GM12878 (cell line): ENCODE measurements at regions not wholly inside any gene's neighbourhood (a gene's known extent, or its start where the extent isn't known, plus 50 kb on each side); places are given as distances from the start of the nearest gene placed in this dataset.

Experiments
- ATAC-seq: fragments of 200-7000 bp; cut with Tn5 transposase; 3 replicates; pipeline ENCODE4 v1.9.1; 2020; ENCODE audit warnings: mild to moderate bottlenecking, moderate library complexity
- BruUV-seq: library from RNA; stranded (reverse); fragments of 400-500 nt; replicated peaks from 2 replicates; lab custom pipeline; 2021; lab: Mats Ljungman, UMichigan
- CTCF ChIA-PET: fragments of 300-600 bp; sonication (Branson Sonifier 250); formaldehyde crosslinking; extraction: SDS; loops from one replicate; lab custom pipeline; 2021; ENCODE audit warnings: inconsistent platforms; lab: Yijun Ruan, JAX
- POLR2A ChIA-PET: fragments of 350-600 bp; formaldehyde crosslinking; extraction: SDS; loops from one replicate; lab custom pipeline; 2021; ENCODE audit warnings: inconsistent platforms; lab: Charles Lee
- RAD21 ChIA-PET: fragments of 300-600 bp; sonication (Branson Sonifier 250); formaldehyde crosslinking; loops from one replicate; lab custom pipeline; 2023; ENCODE audit warnings: antibody characterized with exemption; ENCODE audit not compliant: unreplicated experiment; lab: Charles Lee
- SMC1A ChIA-PET: fragments of 300-600 bp; sonication (Branson Sonifier 250); formaldehyde crosslinking; loops from one replicate; lab custom pipeline; 2023; ENCODE audit not compliant: unreplicated experiment, uncharacterized antibody; lab: Charles Lee
- DNase-seq: peaks from one replicate; pipeline ENCODE4 v3.0.0-alpha.2; 2011; ENCODE audit warnings: low read depth, low spot score
- FAIRE-seq: peaks from 3 replicates; lab custom pipeline; 2011; peaks lifted over from hg19 to GRCh38; lab: Jason Lieb, UNC
- H2AFZ ChIP-seq: 2 replicates; pipeline ENCODE4 v1.6.0; 2011; ENCODE audit warnings: low read depth, low read length, control low read depth; ENCODE audit not compliant: control insufficient read depth
- H3K27ac ChIP-seq: 2 replicates; pipeline ENCODE4 v1.5.1; 2011; ENCODE audit warnings: control low read depth; ENCODE audit not compliant: control insufficient read depth, insufficient read depth
- H3K27me3 ChIP-seq, 2 experiments: replicated peaks in 1 of 2; 2 replicates each; pipeline versions ENCODE4 v1.6.0 to v1.6.1; 2011; ENCODE audit warnings: low read length in 1 of 2; ENCODE audit not compliant: control insufficient read depth in 2 of 2, insufficient read depth in 2 of 2
- H3K36me3 ChIP-seq, 2 experiments: 2 replicates each; pipeline ENCODE4 v1.5.1; 2011; ENCODE audit warnings: low read length in 1 of 2; ENCODE audit not compliant: control insufficient read depth in 2 of 2, insufficient read depth in 2 of 2
- H3K4me1 ChIP-seq: 2 replicates; pipeline ENCODE4 v1.6.1; 2011; ENCODE audit warnings: mild to moderate bottlenecking, low read length, moderate library complexity, mixed read lengths; ENCODE audit not compliant: control insufficient read depth, insufficient read depth
- H3K4me2 ChIP-seq: 2 replicates; pipeline ENCODE4 v1.6.0; 2011; ENCODE audit warnings: control low read depth; ENCODE audit not compliant: control insufficient read depth, insufficient read depth
- H3K4me3 ChIP-seq: fragments of 200-600 bp; sonication (generic); 2 replicates; pipeline ENCODE4 v1.5.1; 2016
- H3K79me2 ChIP-seq: 2 replicates; pipeline ENCODE4 v1.6.0; 2011; ENCODE audit warnings: low read length; ENCODE audit not compliant: control insufficient read depth, insufficient read depth
- H3K9ac ChIP-seq: 2 replicates; pipeline ENCODE4 v1.8.0; 2011; ENCODE audit warnings: low read length, control low read depth, mixed read lengths; ENCODE audit not compliant: control insufficient read depth, insufficient read depth
- H3K9me3 ChIP-seq: replicated peaks from 3 replicates; pipeline ENCODE4 v1.5.1; 2011; ENCODE audit warnings: mild to moderate bottlenecking, low read length; ENCODE audit not compliant: control insufficient read depth, insufficient read depth
- H4K20me1 ChIP-seq: 2 replicates; pipeline ENCODE4 v1.6.0; 2011; ENCODE audit not compliant: control insufficient read depth, insufficient read depth
- BACH1 ChIP-seq: fragments of 450-650 bp; IDR thresholded peaks from 2 replicates; pipeline ENCODE4 v1.6.1; 2017; ENCODE audit warnings: mild to moderate bottlenecking, borderline replicate concordance
- CBFB ChIP-seq: IDR thresholded peaks from 2 replicates; pipeline ENCODE4 v1.6.1; 2016; ENCODE audit warnings: antibody characterized with exemption, low read depth
- CHD1 ChIP-seq: IDR thresholded peaks from 2 replicates; pipeline ENCODE4 v1.6.1; 2012; ENCODE audit warnings: low read depth, low read length, improper control_type of control experiment
- FOXM1 ChIP-seq: IDR thresholded peaks from 2 replicates; pipeline ENCODE4 v1.6.1; 2012; ENCODE audit warnings: low read depth, mild to moderate bottlenecking, inconsistent platforms, low read length, moderate library complexity
- GABPA ChIP-seq: IDR thresholded peaks from 2 replicates; pipeline ENCODE4 v1.6.1; 2014; ENCODE audit warnings: antibody characterized with exemption, low read depth, mild to moderate bottlenecking, inconsistent platforms
- HDGF ChIP-seq: fragments of 450-650 bp; IDR thresholded peaks from 2 replicates; pipeline ENCODE4 v1.6.1; 2016; ENCODE audit warnings: antibody characterized with exemption
- IRF4 ChIP-seq: IDR thresholded peaks from 2 replicates; pipeline ENCODE4 v1.6.1; 2011; ENCODE audit warnings: low read depth, low read length
- KAT2A ChIP-seq: conservative IDR thresholded peaks from 2 replicates; pipeline ENCODE4 v1.6.1; 2011; ENCODE audit warnings: low read depth, low read length; ENCODE audit not compliant: control insufficient read depth
- NFYA ChIP-seq: IDR thresholded peaks from 2 replicates; pipeline ENCODE4 v1.6.1; 2011; ENCODE audit warnings: low read depth, mild to moderate bottlenecking, low read length, improper control_type of control experiment, borderline replicate concordance
- SPI1 ChIP-seq: IDR thresholded peaks from 2 replicates; pipeline ENCODE4 v1.6.1; 2011; ENCODE audit warnings: low read depth, mild to moderate bottlenecking, low read length, moderate library complexity, borderline replicate concordance; ENCODE audit not compliant: insufficient read depth
- ZBED1 ChIP-seq: IDR thresholded peaks from 2 replicates; pipeline ENCODE4 v1.6.1; 2016; ENCODE audit warnings: borderline replicate concordance
- ZNF622 ChIP-seq: fragments of 450-650 bp; IDR thresholded peaks from 2 replicates; pipeline ENCODE4 v1.6.1; 2017; ENCODE audit warnings: mild to moderate bottlenecking, inconsistent platforms
- WGBS: methylation state at CpG from one replicate; pipeline ENCODE4 v1.1.6; 2016; ENCODE audit warnings: low lambda C conversion rate; ENCODE audit not compliant: insufficient replicate concordance, insufficient coverage; ENCODE audit errors: missing lambda C conversion rate; 5-methylcytosine and 5-hydroxymethylcytosine counted together
- in situ Hi-C: fragments of 300-500 bp; cut with MboI; formaldehyde crosslinking; loops from 9 replicates; pipeline ENCODE4 v1.14.3; 2018; ENCODE audit warnings: mixed read lengths
- intact Hi-C: fragments of 100-400 bp; cut with micrococcal nuclease; formaldehyde crosslinking; loops from one replicate; pipeline ENCODE4 v1.14.2; 2022; ENCODE audit not compliant: unreplicated experiment
- TF ChIP-seq, protein P1 (sequence below): IDR thresholded peaks from 2 replicates; pipeline ENCODE4 v1.6.1; 2011; ENCODE audit warnings: low read depth, low read length, improper control_type of control experiment, borderline replicate concordance
- TF ChIP-seq, protein P2 (sequence below): fragments of 450-650 bp; conservative IDR thresholded peaks from 2 replicates; pipeline ENCODE4 v1.6.1; 2017; ENCODE audit warnings: mild to moderate bottlenecking, moderate library complexity
- TF ChIP-seq, protein P3 (sequence below): fragments of 450-650 bp; IDR thresholded peaks from 2 replicates; pipeline ENCODE4 v1.6.1; 2014; ENCODE audit warnings: mild to moderate bottlenecking

DNA sequence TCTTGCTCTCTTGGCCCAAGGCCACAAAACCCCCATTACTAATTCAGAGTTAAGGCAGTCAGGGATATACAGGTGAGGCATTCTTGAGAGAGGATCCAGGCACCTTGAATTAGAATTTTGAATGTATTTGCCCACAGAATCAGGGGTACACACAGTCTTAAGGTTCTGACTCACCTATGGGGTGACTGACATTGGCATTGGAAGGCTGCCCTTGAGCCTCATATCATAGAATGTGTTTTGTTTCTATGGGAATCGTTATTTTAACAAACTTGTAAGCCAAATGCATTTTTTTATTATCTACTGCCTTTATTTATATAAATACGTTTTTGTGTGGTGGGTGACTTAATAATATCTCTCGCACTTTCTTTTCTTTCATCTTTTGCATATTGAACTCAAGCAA is 218.6 kb upstream of the CITED2 start (continued):
- TF ChIP-seq, protein P1, sequence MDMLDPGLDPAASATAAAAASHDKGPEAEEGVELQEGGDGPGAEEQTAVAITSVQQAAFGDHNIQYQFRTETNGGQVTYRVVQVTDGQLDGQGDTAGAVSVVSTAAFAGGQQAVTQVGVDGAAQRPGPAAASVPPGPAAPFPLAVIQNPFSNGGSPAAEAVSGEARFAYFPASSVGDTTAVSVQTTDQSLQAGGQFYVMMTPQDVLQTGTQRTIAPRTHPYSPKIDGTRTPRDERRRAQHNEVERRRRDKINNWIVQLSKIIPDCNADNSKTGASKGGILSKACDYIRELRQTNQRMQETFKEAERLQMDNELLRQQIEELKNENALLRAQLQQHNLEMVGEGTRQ = no peak
- TF ChIP-seq IRF4 (no peak), CBFB (no peak), CHD1 (no peak), FOXM1 (no peak), NFYA (no peak), HDGF (no peak)
- TF ChIP-seq, protein P2, sequence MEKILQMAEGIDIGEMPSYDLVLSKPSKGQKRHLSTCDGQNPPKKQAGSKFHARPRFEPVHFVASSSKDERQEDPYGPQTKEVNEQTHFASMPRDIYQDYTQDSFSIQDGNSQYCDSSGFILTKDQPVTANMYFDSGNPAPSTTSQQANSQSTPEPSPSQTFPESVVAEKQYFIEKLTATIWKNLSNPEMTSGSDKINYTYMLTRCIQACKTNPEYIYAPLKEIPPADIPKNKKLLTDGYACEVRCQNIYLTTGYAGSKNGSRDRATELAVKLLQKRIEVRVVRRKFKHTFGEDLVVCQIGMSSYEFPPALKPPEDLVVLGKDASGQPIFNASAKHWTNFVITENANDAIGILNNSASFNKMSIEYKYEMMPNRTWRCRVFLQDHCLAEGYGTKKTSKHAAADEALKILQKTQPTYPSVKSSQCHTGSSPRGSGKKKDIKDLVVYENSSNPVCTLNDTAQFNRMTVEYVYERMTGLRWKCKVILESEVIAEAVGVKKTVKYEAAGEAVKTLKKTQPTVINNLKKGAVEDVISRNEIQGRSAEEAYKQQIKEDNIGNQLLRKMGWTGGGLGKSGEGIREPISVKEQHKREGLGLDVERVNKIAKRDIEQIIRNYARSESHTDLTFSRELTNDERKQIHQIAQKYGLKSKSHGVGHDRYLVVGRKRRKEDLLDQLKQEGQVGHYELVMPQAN = no peak
- TF ChIP-seq, protein P3, sequence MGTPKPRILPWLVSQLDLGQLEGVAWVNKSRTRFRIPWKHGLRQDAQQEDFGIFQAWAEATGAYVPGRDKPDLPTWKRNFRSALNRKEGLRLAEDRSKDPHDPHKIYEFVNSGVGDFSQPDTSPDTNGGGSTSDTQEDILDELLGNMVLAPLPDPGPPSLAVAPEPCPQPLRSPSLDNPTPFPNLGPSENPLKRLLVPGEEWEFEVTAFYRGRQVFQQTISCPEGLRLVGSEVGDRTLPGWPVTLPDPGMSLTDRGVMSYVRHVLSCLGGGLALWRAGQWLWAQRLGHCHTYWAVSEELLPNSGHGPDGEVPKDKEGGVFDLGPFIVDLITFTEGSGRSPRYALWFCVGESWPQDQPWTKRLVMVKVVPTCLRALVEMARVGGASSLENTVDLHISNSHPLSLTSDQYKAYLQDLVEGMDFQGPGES = no peak

DNA sequence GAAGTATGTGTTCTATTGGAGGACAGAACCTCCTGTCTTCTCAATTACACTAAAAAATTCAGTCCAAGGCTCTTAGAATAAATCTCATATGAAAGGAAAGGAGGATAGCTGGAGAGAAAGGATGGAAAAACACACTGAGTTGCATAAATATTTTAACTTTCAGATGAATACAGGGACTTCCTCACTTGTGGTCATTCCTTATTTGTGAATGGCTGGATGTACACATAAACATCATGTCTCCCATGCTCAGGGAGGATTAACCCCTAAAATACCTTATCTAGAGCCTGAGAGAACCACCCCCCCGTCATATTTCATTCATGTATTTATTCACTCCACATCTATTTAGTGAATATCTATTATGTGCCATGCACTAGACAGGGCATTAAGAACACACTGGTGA is 217.6 kb upstream of the CITED2 start:
- intact Hi-C loops = no loop called here
- no TSS peak for BruUV-seq
- no peaks in the 10 kb centered on the region for H3K4me1 ChIP-seq
- FAIRE-seq (no peak), DNase-seq (no peak), ATAC-seq (no peak)
- H2AFZ ChIP-seq = no peak overlapping the region
- POLR2A ChIA-PET = no interaction called here
- WGBS = 22% methylated on average over 1 of the region's 1 CpG
- in situ Hi-C loops = no loop called here
- CTCF ChIA-PET = no interaction called here
- no peaks in the 10 kb centered on the region for H3K79me2 ChIP-seq
- H3K4me2 ChIP-seq = no peak overlapping the region
- H3K4me3 ChIP-seq = no peak overlapping the region
- H3K9ac ChIP-seq = no peak overlapping the region
- H3K9me3 ChIP-seq = no peaks in the 10 kb centered on the region
- RAD21 ChIA-PET = interaction anchor here (1.0 kb wide), 1 partner anchor 145 kb away, joined by 3 read pairs; no protein-coding TSS in a partner anchor
- no peaks in the 10 kb centered on the region for H4K20me1 ChIP-seq
- no peaks in the 10 kb centered on the region for H3K27me3 ChIP-seq
- H3K27ac ChIP-seq = no peak overlapping the region
- SMC1A ChIA-PET = interaction anchor here (1.0 kb wide), 1 partner anchor 57 kb away, joined by 3 read pairs; no protein-coding TSS in a partner anchor
- no peaks in the 10 kb centered on the region for H3K36me3 ChIP-seq
- TF ChIP-seq GABPA (no peak), BACH1 (no peak), SPI1 (no peak), ZBED1 (no peak), ZNF622 (no peak), KAT2A (no peak)
- TF ChIP-seq, protein P2 = no peak
